ENCODE measurements at regions not wholly inside any gene's neighbourhood (a gene's known extent, or its start where the extent isn't known, plus 50 kb on each side); places are given as distances from the start of the nearest gene placed in this dataset.
"Not testable (repeated sequence)": the region's sequence is repeated elsewhere in the genome, so short reads cannot be mapped to it uniquely, and the experiment has no call there.

DNA sequence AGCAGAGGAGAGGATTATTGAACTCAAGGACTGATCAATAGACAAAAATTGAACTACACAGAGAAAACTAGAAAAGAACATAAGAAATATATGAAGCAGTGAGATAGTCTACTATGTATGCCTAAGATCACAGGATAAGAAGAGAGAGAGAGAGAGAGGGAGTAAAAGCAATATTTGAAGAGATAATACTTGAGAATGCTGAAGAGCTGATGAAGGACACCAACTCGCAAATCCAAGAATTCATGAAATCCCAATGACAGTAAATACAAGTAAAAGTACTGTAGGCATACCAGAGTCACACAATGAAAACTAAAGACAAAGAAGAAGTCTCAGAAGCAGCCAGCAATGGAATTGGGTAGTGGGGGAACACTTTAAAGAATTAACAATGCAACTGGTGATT is 260.1 kb upstream of the SPAG17 start:
- Histone ChIP-seq H3K4me3 (no peak overlapping the region), H3K27me3 (replicated peaks) (no peaks in the 10 kb centered on the region), H3K9me3 (replicated peaks) (no peaks in the 10 kb centered on the region), H3K4me1 (replicated peaks) (no peaks in the 10 kb centered on the region), H3K27ac (no peak overlapping the region), H3K36me3 (no peaks in the 10 kb centered on the region)
- no peak for DNase-seq (ENCODE audit: low read depth in 1 of 2, low spot score in 2 of 2)

DNA sequence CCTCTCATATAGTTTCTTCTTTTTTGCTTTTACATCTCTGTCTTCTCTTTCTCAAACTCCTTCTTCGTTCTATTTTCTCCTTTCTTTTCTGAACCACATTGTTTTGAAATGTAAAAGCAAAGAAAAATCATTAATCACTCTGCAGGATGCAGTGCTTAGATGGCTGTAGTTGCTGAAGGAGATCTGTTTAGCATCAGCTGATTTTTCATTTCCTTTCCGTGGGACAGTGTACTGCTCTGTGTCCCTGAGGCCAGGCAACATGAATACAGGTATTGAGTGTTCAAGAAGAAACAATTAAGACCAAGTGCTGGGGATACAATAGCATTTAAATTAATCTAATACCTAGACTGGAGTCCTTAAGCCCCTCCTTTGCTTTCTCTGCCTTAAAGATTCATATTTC is 257.2 kb upstream of the SPAG17 start:
- Histone ChIP-seq H3K36me3 (no peaks in the 10 kb centered on the region), H3K4me3 (no peak overlapping the region), H3K4me1 (replicated peaks) (no peaks in the 10 kb centered on the region), H3K9me3 (replicated peaks) (no peaks in the 10 kb centered on the region), H3K27ac (no peak overlapping the region), H3K27me3 (replicated peaks) (no peaks in the 10 kb centered on the region)
- no peak for DNase-seq (ENCODE audit: low read depth in 1 of 2, low spot score in 2 of 2)

DNA sequence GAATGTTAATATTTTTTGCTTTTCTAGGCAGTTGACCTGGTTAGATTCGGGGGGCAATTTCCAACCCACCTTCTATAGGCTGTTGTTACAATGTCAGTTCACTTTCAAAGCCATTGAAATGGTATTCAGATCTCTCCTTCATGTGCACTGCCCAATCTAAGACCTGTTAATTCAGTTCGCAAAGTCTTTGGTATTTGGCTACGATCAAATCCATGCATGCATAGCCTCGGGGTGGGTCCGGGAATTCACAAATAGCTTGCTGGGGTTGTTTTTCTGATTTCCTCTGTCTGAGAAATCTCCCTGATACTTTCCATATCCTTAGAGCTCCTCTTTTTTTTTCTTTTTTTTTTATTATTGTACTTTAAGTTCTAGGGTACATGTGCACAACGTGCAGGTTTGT is 252.6 kb upstream of the SPAG17 start:
- no peak overlapping the region for H3K4me3 ChIP-seq
- no peaks in the 10 kb centered on the region for H3K36me3 ChIP-seq
- H3K27ac ChIP-seq = no peak overlapping the region
- no peak for DNase-seq (ENCODE audit: low read depth in 1 of 2, low spot score in 2 of 2)
- no peaks in the 10 kb centered on the region for H3K9me3 ChIP-seq (replicated peaks)
- H3K27me3 ChIP-seq (replicated peaks) = no peaks in the 10 kb centered on the region; the same call in 1 of the 2 replicates
- no peaks in the 10 kb centered on the region for H3K4me1 ChIP-seq (replicated peaks)

DNA sequence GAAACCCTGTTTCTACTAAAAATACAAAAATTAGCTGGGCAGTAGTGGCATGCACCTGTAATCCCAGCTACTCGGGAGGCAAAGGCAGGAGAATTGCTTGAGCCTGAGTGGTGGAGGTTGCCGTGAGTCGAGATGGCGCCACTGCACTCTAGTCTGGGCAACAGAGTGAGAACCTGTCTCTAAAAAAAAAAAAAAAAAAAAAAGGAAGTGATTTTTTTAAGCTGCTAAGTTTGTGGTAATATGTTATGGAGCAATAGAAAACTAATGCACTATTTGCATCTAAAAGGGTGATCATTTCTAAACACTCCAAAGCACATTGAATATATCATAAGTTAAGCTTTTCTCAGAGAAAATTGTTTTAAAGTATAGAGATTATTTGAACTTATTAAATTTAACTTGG is 244.8 kb upstream of the SPAG17 start:
- no peak for DNase-seq (ENCODE audit: low read depth in 1 of 2, low spot score in 2 of 2)
- H3K36me3 ChIP-seq = no peaks in the 10 kb centered on the region
- no peaks in the 10 kb centered on the region; the same call in 1 of the 2 replicates for H3K27me3 ChIP-seq (replicated peaks)
- no peaks in the 10 kb centered on the region for H3K9me3 ChIP-seq (replicated peaks)
- no peaks in the 10 kb centered on the region for H3K4me1 ChIP-seq (replicated peaks)
- no peak overlapping the region for H3K4me3 ChIP-seq
- H3K27ac ChIP-seq = no peak overlapping the region

DNA sequence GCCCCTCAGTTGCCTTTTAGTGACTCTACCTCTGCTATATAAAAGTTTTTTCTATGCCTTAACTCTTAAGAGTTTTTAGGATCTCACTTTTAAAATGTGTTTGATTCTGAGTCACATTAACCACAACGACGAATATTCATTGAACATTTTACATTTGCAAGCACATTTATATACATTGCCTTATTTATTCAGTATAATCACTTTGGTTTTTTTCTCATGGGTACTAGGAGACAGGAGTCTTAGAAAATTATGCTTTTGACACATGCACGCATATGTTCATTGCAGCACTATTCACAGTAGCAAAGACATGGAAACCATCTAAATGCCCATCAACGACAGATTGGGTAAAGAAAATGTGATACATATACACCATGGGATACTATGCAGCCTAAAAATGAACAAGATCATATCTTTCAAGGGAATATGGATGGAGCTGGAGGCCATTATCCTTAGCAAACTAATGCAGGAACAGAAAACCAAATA is 236.9 kb upstream of the SPAG17 start:
- Histone ChIP-seq H3K27me3 (replicated peaks) (no peaks in the 10 kb centered on the region), H3K4me1 (replicated peaks) (no peaks in the 10 kb centered on the region), H3K27ac (no peak overlapping the region), H3K9me3 (replicated peaks) (no peaks in the 10 kb centered on the region), H3K36me3 (no peaks in the 10 kb centered on the region), H3K4me3 (no peak overlapping the region)
- DNase-seq (ENCODE audit: low read depth in 1 of 2, low spot score in 2 of 2) = no peak

DNA sequence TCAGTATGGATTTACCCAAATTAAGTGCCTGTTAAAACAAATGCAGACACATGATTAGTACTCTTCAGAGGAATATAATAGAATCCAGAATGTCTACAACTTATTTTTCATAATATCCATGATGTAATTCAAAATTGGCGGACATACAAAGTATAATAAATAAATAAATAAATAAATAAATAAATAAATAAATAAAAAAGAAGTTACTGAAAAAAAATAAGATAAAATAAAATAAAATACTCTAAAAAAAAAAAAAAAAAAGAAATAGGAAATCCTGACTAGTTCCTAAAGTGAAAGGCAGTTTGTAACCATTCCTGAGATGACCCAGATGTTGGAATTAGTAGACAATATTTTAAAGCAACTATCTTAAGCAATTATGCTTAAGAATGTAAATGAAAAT is 219.0 kb upstream of the SPAG17 start:
- DNase-seq (ENCODE audit: low read depth in 1 of 2, low spot score in 2 of 2) = no peak
- Histone ChIP-seq H3K27ac (no peak overlapping the region), H3K36me3 (no peaks in the 10 kb centered on the region), H3K4me1 (replicated peaks) (no peaks in the 10 kb centered on the region), H3K9me3 (replicated peaks) (no peaks in the 10 kb centered on the region), H3K4me3 (no peak overlapping the region), H3K27me3 (replicated peaks) (no peaks in the 10 kb centered on the region)

DNA sequence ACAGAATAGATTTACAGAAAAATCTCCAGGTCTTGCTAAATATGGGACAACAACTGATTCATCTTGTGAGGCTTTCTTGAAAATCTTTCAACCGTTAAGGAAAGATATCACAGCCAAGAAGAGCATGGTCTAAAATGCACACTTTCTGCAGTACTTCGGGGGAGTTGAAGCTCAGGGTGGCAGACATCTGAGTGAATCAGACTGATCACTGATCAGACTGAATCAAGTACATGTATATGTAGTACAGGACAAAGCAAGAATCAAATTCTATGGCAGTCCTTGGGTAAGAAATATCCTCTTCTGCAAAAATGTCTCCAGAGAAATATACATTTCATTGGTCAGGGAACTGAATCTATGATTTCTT is 212.4 kb upstream of the SPAG17 start:
- H3K9me3 ChIP-seq (replicated peaks) = no peaks in the 10 kb centered on the region
- H3K4me1 ChIP-seq (replicated peaks) = no peaks in the 10 kb centered on the region
- no peaks in the 10 kb centered on the region for H3K36me3 ChIP-seq
- no peak overlapping the region for H3K27ac ChIP-seq
- no peak overlapping the region for H3K4me3 ChIP-seq
- no peaks in the 10 kb centered on the region; the same call in 1 of the 2 replicates for H3K27me3 ChIP-seq (replicated peaks)
- DNase-seq (ENCODE audit: low read depth in 1 of 2, low spot score in 2 of 2) = no peak

DNA sequence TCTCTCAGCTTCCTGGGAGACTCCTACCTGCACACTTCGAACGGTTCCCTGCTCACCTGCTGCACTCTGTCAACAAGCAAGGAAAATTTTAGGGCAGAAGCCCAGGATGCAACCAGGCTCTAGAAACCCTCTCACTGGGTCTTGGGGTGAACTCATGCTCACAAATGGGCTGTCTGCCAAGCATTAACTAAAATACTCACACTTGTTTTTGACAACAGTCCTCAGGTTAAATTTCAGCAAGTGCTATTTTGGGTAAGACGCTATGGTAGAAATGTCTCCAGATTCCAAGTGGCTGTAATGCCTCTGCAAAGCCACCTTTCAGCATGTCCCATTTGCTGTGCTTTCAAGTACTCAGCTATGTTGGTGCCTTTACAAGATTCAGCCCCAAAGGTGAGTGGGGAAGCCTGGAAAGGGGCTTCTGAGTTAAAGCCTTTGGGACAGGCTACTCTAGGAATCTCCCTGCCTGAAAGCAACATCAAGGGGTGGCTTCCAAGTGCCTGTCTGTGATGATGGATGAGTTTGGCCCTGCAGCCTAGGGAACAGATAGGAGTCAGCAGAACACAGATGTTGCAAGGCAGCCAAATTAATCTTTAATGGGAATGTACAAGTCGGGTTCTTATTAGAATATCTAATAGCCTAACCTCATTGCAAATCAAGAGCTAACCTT is 211.9 kb upstream of the SPAG17 start:
- Histone ChIP-seq H3K27me3 (replicated peaks) (no peaks in the 10 kb centered on the region; the same call in 1 of the 2 replicates), H3K27ac (no peak overlapping the region), H3K4me3 (no peak overlapping the region), H3K4me1 (replicated peaks) (no peaks in the 10 kb centered on the region), H3K9me3 (replicated peaks) (no peaks in the 10 kb centered on the region), H3K36me3 (no peaks in the 10 kb centered on the region)
- DNase-seq (ENCODE audit: low read depth in 1 of 2, low spot score in 2 of 2) = no peak

DNA sequence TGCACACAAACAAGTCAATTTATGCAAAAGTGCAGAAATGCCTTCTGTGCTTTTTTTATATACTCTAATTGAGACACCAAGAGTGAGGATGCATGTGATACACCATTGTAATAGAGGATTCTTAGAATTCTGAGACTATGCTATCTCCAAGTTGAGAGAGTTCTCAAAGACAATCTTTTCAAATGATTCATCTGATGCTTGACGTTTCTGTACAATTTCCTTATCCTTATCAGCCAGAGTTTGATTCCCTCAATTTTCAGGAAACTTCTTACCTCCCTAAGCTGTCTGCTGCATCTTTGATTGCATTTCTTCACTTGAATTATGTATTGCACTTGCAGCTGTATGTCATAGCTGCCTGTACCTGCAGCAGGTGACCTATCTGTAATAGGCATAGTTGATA is 211.3 kb upstream of the SPAG17 start:
- no peaks in the 10 kb centered on the region for H3K36me3 ChIP-seq
- no peaks in the 10 kb centered on the region; the same call in 1 of the 2 replicates for H3K27me3 ChIP-seq (replicated peaks)
- no peak overlapping the region for H3K4me3 ChIP-seq
- no peaks in the 10 kb centered on the region for H3K9me3 ChIP-seq (replicated peaks)
- no peak for DNase-seq (ENCODE audit: low read depth in 1 of 2, low spot score in 2 of 2)
- no peaks in the 10 kb centered on the region for H3K4me1 ChIP-seq (replicated peaks)
- H3K27ac ChIP-seq = no peak overlapping the region

DNA sequence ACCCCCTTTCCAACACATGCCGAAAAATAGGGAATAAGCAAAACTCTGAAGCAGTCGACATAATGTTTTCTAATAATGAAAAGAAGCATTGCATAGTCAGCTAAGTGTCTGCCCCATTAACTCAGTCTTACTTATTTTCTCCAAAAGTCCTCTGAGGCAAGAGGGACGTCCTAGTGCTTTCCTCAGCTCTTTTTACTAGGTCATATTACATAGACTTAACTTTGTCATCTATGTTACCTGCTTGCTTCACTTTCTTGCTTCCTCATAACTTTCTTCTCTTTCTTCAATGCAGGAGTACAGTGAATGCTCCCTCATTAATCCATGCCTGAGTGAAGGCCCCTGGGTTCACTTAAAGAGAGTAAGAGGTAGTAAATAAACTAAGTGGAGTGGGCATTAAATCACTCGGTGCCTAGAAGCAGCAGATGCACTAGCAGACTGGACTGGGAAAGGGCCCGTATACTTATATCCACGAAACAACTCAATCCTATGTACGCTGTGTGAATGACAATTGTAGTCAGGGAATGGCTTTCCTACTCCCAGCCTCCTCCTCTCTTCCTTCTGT is 210.5 kb upstream of the SPAG17 start:
- DNase-seq (ENCODE audit: low read depth in 1 of 2, low spot score in 2 of 2) = no peak
- no peaks in the 10 kb centered on the region; the same call in 1 of the 2 replicates for H3K27me3 ChIP-seq (replicated peaks)
- H3K36me3 ChIP-seq = no peaks in the 10 kb centered on the region
- no peak overlapping the region for H3K4me3 ChIP-seq
- H3K27ac ChIP-seq = no peak overlapping the region
- H3K4me1 ChIP-seq (replicated peaks) = no peaks in the 10 kb centered on the region
- H3K9me3 ChIP-seq (replicated peaks) = no peaks in the 10 kb centered on the region

DNA sequence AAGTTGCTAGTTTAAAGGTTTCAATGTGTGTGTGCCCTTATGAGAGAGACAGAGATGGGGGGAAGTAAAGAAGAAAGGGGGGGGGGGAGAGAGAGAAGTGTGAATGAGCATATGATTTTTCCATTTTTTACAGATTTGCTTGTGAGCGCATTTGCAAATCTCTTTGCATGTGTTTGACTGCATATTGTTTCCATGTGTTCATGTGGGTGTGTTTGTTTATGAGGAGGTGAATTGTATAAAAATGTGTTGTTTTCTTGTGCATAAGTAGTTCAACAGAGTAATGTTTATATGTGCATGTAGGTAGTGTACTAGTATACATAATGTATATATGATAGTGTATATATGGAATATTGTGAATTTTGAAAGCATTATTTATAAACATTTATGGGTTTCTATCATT is 205.9 kb upstream of the SPAG17 start:
- no peaks in the 10 kb centered on the region for H3K36me3 ChIP-seq
- H3K27me3 ChIP-seq (replicated peaks) = no peaks in the 10 kb centered on the region; the same call in 1 of the 2 replicates
- H3K27ac ChIP-seq = no peak overlapping the region
- no peak overlapping the region for H3K4me3 ChIP-seq
- no peaks in the 10 kb centered on the region for H3K4me1 ChIP-seq (replicated peaks)
- DNase-seq (ENCODE audit: low read depth in 1 of 2, low spot score in 2 of 2) = no peak
- H3K9me3 ChIP-seq (replicated peaks) = no peaks in the 10 kb centered on the region

DNA sequence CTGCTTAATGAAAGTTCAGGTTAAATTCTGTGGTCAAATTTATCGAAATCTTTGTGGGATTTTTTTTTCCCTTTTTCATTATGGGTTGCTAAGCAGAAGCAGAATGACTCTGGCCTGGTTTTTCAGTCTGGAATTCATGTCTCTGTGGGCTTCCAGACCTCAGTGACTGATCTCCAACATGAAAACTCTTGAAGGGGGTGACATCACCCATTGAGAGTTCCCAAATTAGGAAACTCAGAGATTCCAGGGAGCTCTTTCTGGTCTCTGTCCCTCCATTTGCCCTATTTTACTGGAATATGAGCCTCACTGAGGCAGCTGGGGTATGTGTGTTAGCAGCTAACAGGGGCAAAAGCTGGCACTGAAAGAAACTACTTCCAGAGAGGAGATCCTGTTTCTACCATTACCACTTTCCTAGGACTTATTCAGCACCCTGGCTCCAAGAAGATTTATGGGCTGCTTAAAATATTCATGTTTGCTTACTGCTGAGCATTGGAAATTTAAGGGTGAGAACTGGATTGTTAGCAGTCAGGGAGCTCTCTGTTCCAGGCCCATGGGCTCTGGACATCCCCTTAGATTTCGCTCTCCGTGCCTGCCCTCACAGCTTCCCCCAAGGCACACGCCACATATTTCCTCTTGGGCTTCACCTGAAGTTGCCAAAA is 203.4 kb upstream of the SPAG17 start:
- Histone ChIP-seq H3K9me3 (replicated peaks) (no peaks in the 10 kb centered on the region), H3K27me3 (replicated peaks) (no peaks in the 10 kb centered on the region), H3K36me3 (no peaks in the 10 kb centered on the region), H3K27ac (no peak overlapping the region), H3K4me1 (replicated peaks) (no peaks in the 10 kb centered on the region), H3K4me3 (no peak overlapping the region)
- DNase-seq (ENCODE audit: low read depth in 1 of 2, low spot score in 2 of 2) = no peak

DNA sequence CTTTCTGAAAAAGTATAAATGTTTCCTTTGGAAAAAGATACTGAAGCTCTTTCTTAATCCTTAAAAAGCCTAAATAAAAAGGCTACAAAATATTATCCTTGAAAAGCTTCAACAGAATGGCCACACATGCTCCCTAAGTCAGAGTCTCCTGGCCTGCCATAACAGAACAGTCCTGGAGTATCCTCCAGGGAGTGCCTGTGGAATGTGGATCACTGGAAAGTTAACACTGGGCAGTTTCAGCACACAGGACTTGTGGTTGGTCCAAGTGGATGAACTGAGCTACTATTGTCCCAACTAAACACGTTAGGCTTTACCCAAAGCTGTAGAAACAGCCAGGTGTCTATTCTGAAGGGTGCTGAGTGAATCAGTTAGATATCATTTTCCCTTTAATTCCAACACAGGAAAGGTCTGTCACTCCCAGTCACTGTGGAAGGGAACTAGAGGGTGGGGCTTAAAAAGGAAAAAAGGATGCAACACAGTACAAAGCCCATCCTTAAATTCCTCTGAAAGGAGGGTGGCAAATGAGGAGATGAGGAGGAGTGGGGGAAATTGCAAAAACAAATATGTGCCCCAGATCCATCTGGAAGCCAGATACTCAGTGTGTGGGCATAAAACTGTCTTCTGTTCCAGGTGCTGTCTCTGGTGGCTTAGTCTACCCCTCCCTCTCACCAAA is 196.3 kb upstream of the SPAG17 start:
- Histone ChIP-seq H3K4me1 (replicated peaks) (no peaks in the 10 kb centered on the region), H3K36me3 (no peaks in the 10 kb centered on the region), H3K4me3 (no peak overlapping the region), H3K9me3 (replicated peaks) (no peaks in the 10 kb centered on the region), H3K27ac (no peak overlapping the region), H3K27me3 (replicated peaks) (no peaks in the 10 kb centered on the region)
- DNase-seq (ENCODE audit: low read depth in 1 of 2, low spot score in 2 of 2) = no peak

DNA sequence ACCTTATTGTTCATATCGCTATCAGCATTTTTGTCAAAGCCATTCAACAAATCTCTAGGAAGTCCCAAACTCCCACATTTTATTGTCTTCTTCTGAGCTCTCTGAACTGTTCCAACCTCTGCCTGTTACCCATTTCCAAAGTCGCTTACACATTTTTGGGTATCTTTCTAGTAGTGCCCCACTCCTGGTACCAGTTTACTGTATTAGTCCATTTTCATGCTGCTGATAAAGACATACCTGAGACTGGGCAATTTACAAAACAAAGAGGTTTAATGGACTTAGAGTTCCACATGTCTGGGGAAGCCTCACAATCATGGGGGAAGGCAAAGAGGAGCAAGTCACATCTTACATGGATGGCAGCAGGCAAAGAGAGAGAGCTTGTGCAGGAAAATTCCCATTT is 192.2 kb upstream of the SPAG17 start:
- H3K9me3 ChIP-seq (replicated peaks); DNase-seq (ENCODE audit: low read depth in 1 of 2, low spot score in 2 of 2); H3K27me3 ChIP-seq (replicated peaks); H3K27ac ChIP-seq; H3K4me1 ChIP-seq (replicated peaks); H3K36me3 ChIP-seq; H3K4me3 ChIP-seq: not testable (repeated sequence)
